Ovary (tissue), 7 donors: ENCODE measurements at regions not wholly inside any gene's neighbourhood (a gene's known extent, or its start where the extent isn't known, plus 50 kb on each side); places are given as distances from the start of the nearest gene placed in this dataset.

Source experiments
- DNase-seq, 5 donors: peaks; one replicate each; pipeline ENCODE4 v3.0.0-alpha.2; 2019 to 2020
- H3K27ac ChIP-seq, 2 donors: fragments of 200-600 bp; one replicate each; pipeline versions ENCODE4 v1.5.1 to v1.8.0; 2019 to 2022
- H3K27me3 ChIP-seq: fragments of 200-600 bp; one replicate; pipeline ENCODE4 v1.8.0; 2022
- H3K36me3 ChIP-seq: fragments of 200-600 bp; sonication (generic); one replicate; pipeline ENCODE4 v1.5.1; 2019
- H3K4me1 ChIP-seq: one replicate; pipeline ENCODE4 v1.8.1; 2013; ENCODE audit warnings: mild to moderate bottlenecking, moderate library complexity; ENCODE audit not compliant: insufficient read depth
- H3K4me3 ChIP-seq: fragments of 200-600 bp; sonication (generic); one replicate; pipeline ENCODE4 v1.5.1; 2017
- H3K9me3 ChIP-seq, 2 donors: fragments of 200-600 bp in 1 of 2; sonication (generic) in 1 of 2; one replicate each; pipeline versions ENCODE4 v1.5.1 to v1.8.1; 2013 to 2019; ENCODE audit warnings: mild to moderate bottlenecking in 1 of 2, moderate library complexity in 1 of 2
- EP300 ChIP-seq: sonication (generic); formaldehyde crosslinking; IDR thresholded peaks from one replicate; pipeline ENCODE4 v1.6.1; 2017; ENCODE audit warnings: antibody characterized with exemption
- POLR2A ChIP-seq: fragments of 450-650 bp; IDR thresholded peaks from one replicate; pipeline ENCODE4 v1.6.1; 2017; ENCODE audit warnings: antibody characterized with exemption, mild to moderate bottlenecking, moderate library complexity
- WGBS, 3 donors: extraction: QIAGEN DNeasy Blood & Tissue Kit in 1 of 3; methylation state at CpG; one replicate each; pipeline versions ENCODE4 v1.1.5 to v1.1.7; 2013 to 2017; 5-methylcytosine and 5-hydroxymethylcytosine counted together
- intact Hi-C, 4 donors: fragments of 100-400 bp; cut with DNase I; formaldehyde crosslinking; loops; one replicate each; pipeline versions ENCODE4 v1.11.0 to v1.15.1; 2022 to 2023
- TF ChIP-seq, protein P1 (sequence below), 3 donors: fragments of 450-650 bp in 2 of 3; fragments of 200-600 bp in 1 of 3; IDR thresholded peaks; one replicate each; pipeline versions ENCODE4 v1.5.1 to v1.8.0; 2016 to 2022; ENCODE audit warnings: antibody characterized with exemption in 3 of 3, mild to moderate bottlenecking in 1 of 3
- donor health status: DM: no; HTN: no; CAD: no; lungs with moderate emphysema.
- donor health status: DM: no; HTN: no; CAD: no.
- donor health status: Bipolar disorder and iron deficiency.
- donor health status: DM: no; HTN: no; CAD: no.
- donor health status: DM: yes; HTN: yes; CAD: no.

DNA sequence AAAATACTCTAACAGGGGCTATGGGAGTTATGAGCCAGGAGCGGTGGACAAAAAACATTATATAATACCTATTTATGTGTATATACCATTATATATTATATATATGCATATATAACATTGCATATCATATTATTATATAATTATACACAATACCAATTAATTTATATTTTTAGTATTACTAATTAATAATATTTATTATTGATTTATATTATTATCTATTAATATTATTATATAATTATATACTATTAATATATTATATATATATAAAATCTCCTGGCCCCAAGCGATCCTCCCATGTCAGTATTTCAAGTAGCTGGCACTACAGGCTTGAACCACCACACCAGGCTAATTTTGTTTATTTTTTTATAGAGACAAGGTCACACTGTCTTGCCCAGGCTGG lies 73.8 kb upstream of the JADE1 start:
- no peaks in the 10 kb centered on the region for H3K9me3 ChIP-seq
- no peaks in the 10 kb centered on the region for H3K4me1 ChIP-seq
- intact Hi-C loops: no loop called here
- no peak overlapping the region for H3K27ac ChIP-seq
- no peaks in the 10 kb centered on the region for H3K36me3 ChIP-seq
- no peak overlapping the region for H3K4me3 ChIP-seq
- H3K27me3 ChIP-seq: no peaks in the 10 kb centered on the region
- DNase-seq: no peak
- TF ChIP-seq, protein P1, sequence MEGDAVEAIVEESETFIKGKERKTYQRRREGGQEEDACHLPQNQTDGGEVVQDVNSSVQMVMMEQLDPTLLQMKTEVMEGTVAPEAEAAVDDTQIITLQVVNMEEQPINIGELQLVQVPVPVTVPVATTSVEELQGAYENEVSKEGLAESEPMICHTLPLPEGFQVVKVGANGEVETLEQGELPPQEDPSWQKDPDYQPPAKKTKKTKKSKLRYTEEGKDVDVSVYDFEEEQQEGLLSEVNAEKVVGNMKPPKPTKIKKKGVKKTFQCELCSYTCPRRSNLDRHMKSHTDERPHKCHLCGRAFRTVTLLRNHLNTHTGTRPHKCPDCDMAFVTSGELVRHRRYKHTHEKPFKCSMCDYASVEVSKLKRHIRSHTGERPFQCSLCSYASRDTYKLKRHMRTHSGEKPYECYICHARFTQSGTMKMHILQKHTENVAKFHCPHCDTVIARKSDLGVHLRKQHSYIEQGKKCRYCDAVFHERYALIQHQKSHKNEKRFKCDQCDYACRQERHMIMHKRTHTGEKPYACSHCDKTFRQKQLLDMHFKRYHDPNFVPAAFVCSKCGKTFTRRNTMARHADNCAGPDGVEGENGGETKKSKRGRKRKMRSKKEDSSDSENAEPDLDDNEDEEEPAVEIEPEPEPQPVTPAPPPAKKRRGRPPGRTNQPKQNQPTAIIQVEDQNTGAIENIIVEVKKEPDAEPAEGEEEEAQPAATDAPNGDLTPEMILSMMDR (IDR thresholded peaks at IDR 0.05): no peak
- TF ChIP-seq POLR2A (no peak), EP300 (no peak)
- 94 to 98% (median 97%) methylated on average over 2 of the region's 2 CpGs for WGBS, 3 donors

DNA sequence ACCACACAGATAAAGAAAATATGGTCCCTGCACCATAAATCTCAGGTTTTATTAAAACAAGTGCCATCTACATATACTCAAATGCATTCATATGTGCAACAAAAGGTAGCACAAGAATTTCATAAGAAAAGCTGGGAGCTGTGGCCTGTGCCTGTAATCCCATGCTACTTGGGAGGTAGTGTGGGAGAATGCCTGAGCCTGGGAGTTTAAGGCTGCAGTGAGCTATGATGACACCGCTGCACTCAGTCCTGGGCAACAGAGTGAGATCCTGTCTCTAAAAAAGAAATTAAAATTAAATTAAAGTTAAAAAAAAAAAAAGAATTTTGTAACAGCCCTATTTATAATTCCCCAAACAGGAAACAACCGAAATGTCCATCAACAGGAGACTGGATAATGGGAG lies 81.3 kb upstream of the JADE1 start:
- Histone ChIP-seq H3K27me3 (no peaks in the 10 kb centered on the region), H3K4me3 (no peak overlapping the region), H3K36me3 (no peaks in the 10 kb centered on the region), H3K27ac (no peak overlapping the region), H3K9me3 (no peaks in the 10 kb centered on the region), H3K4me1 (no peaks in the 10 kb centered on the region)
- intact Hi-C loops: no loop called here
- no peak for DNase-seq
- 96 to 99% (median 99%) methylated on average over 2 of the region's 2 CpGs for WGBS, 3 donors
- no peak for TF ChIP-seq POLR2A
- TF ChIP-seq, protein P1 (IDR thresholded peaks at IDR 0.05): no peak
- TF ChIP-seq EP300: no peak

DNA sequence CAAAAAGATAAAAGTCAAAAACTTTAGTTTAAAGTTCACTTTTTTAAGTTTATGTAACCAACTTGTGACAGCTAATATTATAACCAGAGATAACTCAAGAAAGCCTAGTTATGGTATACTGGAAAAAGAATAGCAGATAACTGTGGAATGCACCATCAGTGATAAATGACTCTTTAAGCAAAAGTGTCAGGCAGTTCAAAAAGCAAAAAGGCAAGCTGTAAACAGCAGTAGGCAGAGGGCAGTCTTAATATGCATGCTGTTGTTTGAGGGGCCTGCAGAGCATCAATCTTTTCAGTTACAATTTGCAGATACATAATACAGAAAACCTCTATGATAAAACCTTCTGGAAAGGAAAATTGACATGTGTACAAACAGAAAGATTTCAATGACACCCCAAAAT lies 81.8 kb upstream of the JADE1 start:
- Histone ChIP-seq H3K27ac (no peak overlapping the region), H3K27me3 (no peaks in the 10 kb centered on the region), H3K36me3 (no peaks in the 10 kb centered on the region), H3K4me3 (no peak overlapping the region), H3K4me1 (no peaks in the 10 kb centered on the region), H3K9me3 (no peaks in the 10 kb centered on the region)
- intact Hi-C loops: no loop called here
- DNase-seq: no peak
- TF ChIP-seq POLR2A (no peak), EP300 (no peak)
- TF ChIP-seq, protein P1 (IDR thresholded peaks at IDR 0.05): no peak

DNA sequence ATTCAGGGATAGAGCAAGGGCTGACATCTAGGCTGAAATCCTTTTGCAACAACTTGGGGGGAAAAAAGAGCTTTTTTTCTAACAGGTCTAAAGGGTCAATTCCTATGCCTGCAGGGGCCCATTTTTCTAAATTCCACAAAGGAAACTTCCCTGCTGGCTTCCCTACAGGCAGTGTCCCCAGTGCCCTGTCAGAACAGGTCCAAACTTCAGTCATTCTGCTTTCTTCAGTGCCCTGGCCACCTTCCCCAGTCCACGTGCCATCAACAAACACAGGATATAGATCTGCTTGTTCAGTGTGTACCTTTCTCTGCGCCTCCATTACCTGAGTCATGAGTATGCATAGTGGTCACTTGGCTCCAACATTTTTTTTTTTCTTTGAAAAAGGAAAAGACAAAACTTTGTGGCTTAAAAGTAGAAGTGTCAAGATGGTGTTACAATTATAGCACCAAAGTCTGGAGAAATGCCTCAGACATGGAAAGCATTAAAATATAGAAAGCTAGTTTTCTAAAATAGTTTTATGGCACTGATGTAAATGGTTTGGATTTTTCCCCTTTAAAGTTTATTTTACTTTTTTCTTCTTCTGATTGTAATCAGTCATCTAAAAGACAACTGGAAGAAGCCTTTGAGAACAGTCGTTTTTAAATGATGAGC lies 84.0 kb upstream of the JADE1 start:
- Histone ChIP-seq H3K4me1 (no peaks in the 10 kb centered on the region), H3K27ac (no peak overlapping the region), H3K36me3 (no peaks in the 10 kb centered on the region), H3K4me3 (no peak overlapping the region), H3K9me3 (no peaks in the 10 kb centered on the region), H3K27me3 (no peaks in the 10 kb centered on the region)
- 36 to 73% (median 71%) methylated on average over 3 of the region's 3 CpGs for WGBS, 3 donors
- TF ChIP-seq POLR2A (no peak), EP300 (no peak)
- TF ChIP-seq, protein P1 (IDR thresholded peaks at IDR 0.05): no peak
- no peak for DNase-seq
- intact Hi-C loops: no loop called here
